IMR-90 (cell line): ENCODE measurements at regions not wholly inside any gene's neighbourhood (a gene's known extent, or its start where the extent isn't known, plus 50 kb on each side); places are given as distances from the start of the nearest gene placed in this dataset.

Experiments
- ATAC-seq: fragments of 200-7000 bp; cut with Tn5 transposase; 2 replicates; pipeline ENCODE4 v1.9.1; 2020; ENCODE audit warnings: low read depth, mild to moderate bottlenecking, moderate library complexity
- BruUV-seq: library from RNA; stranded (reverse); fragments of 400-500 nt; replicated peaks from 2 replicates; lab custom pipeline; 2021; lab: Mats Ljungman, UMichigan
- CTCF ChIA-PET: fragments of 300-600 bp; formaldehyde crosslinking; extraction: SDS; loops from one replicate; lab custom pipeline; 2021; ENCODE audit warnings: antibody characterized with exemption; lab: Yijun Ruan, JAX
- POLR2A ChIA-PET: fragments of 300-600 bp; sonication (Branson Sonifier 250); formaldehyde crosslinking; loops from one replicate; lab custom pipeline; 2022; ENCODE audit warnings: antibody characterized with exemption; ENCODE audit not compliant: unreplicated experiment; lab: Charles Lee
- DNase-seq: peaks from one replicate; pipeline ENCODE4 v3.0.0; 2013
- H2AFZ ChIP-seq: replicated peaks from 2 replicates; pipeline ENCODE3; 2013; ENCODE audit warnings: low read length, mild to moderate bottlenecking; ENCODE audit not compliant: poor library complexity
- H2AK5ac ChIP-seq: 2 replicates; pipeline ENCODE4 v1.6.1; 2013; ENCODE audit warnings: low read depth, low read length, inconsistent platforms
- H2AK9ac ChIP-seq: replicated peaks from 2 replicates; pipeline ENCODE3; 2013; ENCODE audit warnings: mild to moderate bottlenecking, low read depth, low read length, moderate library complexity; ENCODE audit not compliant: poor library complexity
- H2BK120ac ChIP-seq: 2 replicates; pipeline ENCODE4 v1.6.1; 2013; ENCODE audit warnings: low read depth, low read length, inconsistent platforms
- H2BK15ac ChIP-seq: 3 replicates; pipeline ENCODE4 v1.6.1; 2013; ENCODE audit warnings: low read depth, low read length, inconsistent platforms
- H2BK20ac ChIP-seq: 2 replicates; pipeline ENCODE4 v1.6.1; 2013; ENCODE audit warnings: low read depth, mild to moderate bottlenecking, inconsistent platforms, low read length, moderate library complexity
- H2BK5ac ChIP-seq: 2 replicates; pipeline ENCODE4 v1.6.1; 2013; ENCODE audit warnings: mild to moderate bottlenecking, low read depth, low read length, inconsistent platforms; ENCODE audit not compliant: poor library complexity, severe bottlenecking
- H3K14ac ChIP-seq: replicated peaks from 2 replicates; pipeline ENCODE4 v1.6.1; 2013; ENCODE audit warnings: low read depth, low read length, inconsistent platforms
- H3K18ac ChIP-seq: 2 replicates; pipeline ENCODE4 v1.6.1; 2013; ENCODE audit warnings: low read depth, low read length, control low read depth
- H3K23ac ChIP-seq: 2 replicates; pipeline ENCODE4 v1.6.1; 2013; ENCODE audit warnings: low read depth, low read length, inconsistent platforms
- H3K27ac ChIP-seq: 2 replicates; pipeline ENCODE4 v1.5.1; 2013; ENCODE audit warnings: mild to moderate bottlenecking, control low read depth, low read length; ENCODE audit not compliant: insufficient read depth
- H3K27me3 ChIP-seq: 2 replicates; pipeline ENCODE4 v1.6.1; 2013; ENCODE audit warnings: low read length; ENCODE audit not compliant: control insufficient read depth, insufficient read depth
- H3K36me3 ChIP-seq: 2 replicates; pipeline ENCODE4 v1.6.1; 2013; ENCODE audit warnings: low read length, mixed read lengths; ENCODE audit not compliant: control insufficient read depth, insufficient read depth
- H3K4ac ChIP-seq: 2 replicates; pipeline ENCODE4 v1.6.1; 2013; ENCODE audit warnings: low read depth, low read length, inconsistent platforms
- H3K4me1 ChIP-seq: 2 replicates; pipeline ENCODE4 v1.6.1; 2013; ENCODE audit warnings: low read length, mixed read lengths; ENCODE audit not compliant: control insufficient read depth, insufficient read depth
- H3K4me2 ChIP-seq: 2 replicates; pipeline ENCODE4 v1.6.1; 2013; ENCODE audit warnings: low read depth, mild to moderate bottlenecking, control low read depth, low read length, moderate library complexity
- H3K4me3 ChIP-seq: 2 replicates; pipeline ENCODE4 v1.5.1; 2013; ENCODE audit warnings: low read depth, mild to moderate bottlenecking, control low read depth, low read length, moderate library complexity; ENCODE audit not compliant: insufficient read depth
- H3K56ac ChIP-seq: 2 replicates; pipeline ENCODE4 v1.6.1; 2013; ENCODE audit warnings: low read length, inconsistent platforms; ENCODE audit not compliant: insufficient read depth; ENCODE audit errors: extremely low read depth
- H3K79me1 ChIP-seq, 2 experiments: 2 replicates each; pipeline ENCODE4 v1.6.1; 2013; ENCODE audit warnings: low read length in 2 of 2, inconsistent platforms in 1 of 2, low read depth in 1 of 2
- H3K9ac ChIP-seq: 2 replicates; pipeline ENCODE4 v1.6.1; 2013; ENCODE audit warnings: low read depth, low read length, control low read depth
- H3K9me1 ChIP-seq: 2 replicates; pipeline ENCODE4 v1.6.1; 2013; ENCODE audit warnings: low read length, inconsistent platforms; ENCODE audit not compliant: insufficient read depth
- H3K9me3 ChIP-seq: 2 replicates; pipeline ENCODE4 v1.6.1; 2013; ENCODE audit warnings: low read length; ENCODE audit not compliant: control insufficient read depth, insufficient read depth
- H4K20me1 ChIP-seq: 2 replicates; pipeline ENCODE4 v1.6.1; 2013; ENCODE audit warnings: low read length, inconsistent platforms; ENCODE audit not compliant: insufficient read depth
- H4K5ac ChIP-seq: 2 replicates; pipeline ENCODE4 v1.6.1; 2013; ENCODE audit warnings: mild to moderate bottlenecking, low read depth, low read length, control low read depth
- H4K8ac ChIP-seq, 2 experiments: 2 replicates each; pipeline ENCODE4 v1.6.1; 2013; ENCODE audit warnings: low read depth in 2 of 2, low read length in 2 of 2, control low read depth in 1 of 2, inconsistent platforms in 1 of 2
- H4K91ac ChIP-seq: 2 replicates; pipeline ENCODE4 v1.6.1; 2013; ENCODE audit warnings: low read depth, low read length, inconsistent platforms; ENCODE audit not compliant: insufficient read depth
- BHLHE40 ChIP-seq: fragments of 150-350 bp; IDR thresholded peaks from 2 replicates; pipeline ENCODE4 v1.6.1; 2016; ENCODE audit warnings: mild to moderate bottlenecking, low read depth, low read length
- CHD1 ChIP-seq: IDR thresholded peaks from 2 replicates; pipeline ENCODE4 v1.6.1; 2012; ENCODE audit warnings: low read depth, low read length, improper control_type of control experiment
- CTCF ChIP-seq: conservative IDR thresholded peaks from 2 replicates; pipeline ENCODE4 v1.5.1; 2012; ENCODE audit warnings: mild to moderate bottlenecking, low read depth, low read length, improper control_type of control experiment
- MAFK ChIP-seq: IDR thresholded peaks from 2 replicates; pipeline ENCODE4 v1.6.1; 2012; ENCODE audit warnings: low read depth, low read length, improper control_type of control experiment
- MAZ ChIP-seq: IDR thresholded peaks from 2 replicates; pipeline ENCODE4 v1.6.1; 2012; ENCODE audit warnings: low read depth, mild to moderate bottlenecking, low read length, improper control_type of control experiment, moderate library complexity, borderline replicate concordance
- NFE2L2 ChIP-seq: fragments of 150-350 bp; IDR thresholded peaks from 2 replicates; pipeline ENCODE4 v1.6.1; 2016; ENCODE audit warnings: low read depth, mild to moderate bottlenecking, low read length
- POLR2A ChIP-seq: IDR thresholded peaks from 2 replicates; pipeline ENCODE4 v1.6.1; 2012; ENCODE audit warnings: mild to moderate bottlenecking, low read depth, low read length
- RAD21 ChIP-seq: IDR thresholded peaks from 2 replicates; pipeline ENCODE4 v1.6.1; 2012; ENCODE audit warnings: low read length, improper control_type of control experiment
- RCOR1 ChIP-seq: IDR thresholded peaks from 2 replicates; pipeline ENCODE4 v1.6.1; 2012; ENCODE audit warnings: mild to moderate bottlenecking, low read length, improper control_type of control experiment; ENCODE audit not compliant: insufficient replicate concordance
- USF2 ChIP-seq: fragments of 150-350 bp; IDR thresholded peaks from 2 replicates; pipeline ENCODE4 v1.6.1; 2017; ENCODE audit warnings: mild to moderate bottlenecking, antibody characterized with exemption, low read length, low read depth
- WGBS, 2 experiments: methylation state at CpG; one replicate each; pipeline versions ENCODE4 v1.1.5 to v1.1.7; 2013; ENCODE audit warnings: missing lambda C conversion rate in 2 of 2; ENCODE audit not compliant: insufficient read length in 1 of 2; ENCODE audit errors: extremely low coverage in 2 of 2; 5-methylcytosine and 5-hydroxymethylcytosine counted together
- dilution Hi-C: fragments of 300-500 bp; cut with HindIII; formaldehyde crosslinking; loops from one replicate; pipeline ENCODE4 v1.14.3; 2018; ENCODE audit warnings: low sequenced_read_pairs; ENCODE audit not compliant: unreplicated experiment
- in situ Hi-C: fragments of 300-500 bp; cut with MboI; formaldehyde crosslinking; loops from 3 replicates; pipeline ENCODE4 v1.14.3; 2019; ENCODE audit warnings: low sequenced_read_pairs, inconsistent platforms, mixed read lengths
- intact Hi-C: fragments of 100-400 bp; cut with micrococcal nuclease; formaldehyde crosslinking; loops from 2 replicates; pipeline ENCODE4 v1.10.0; 2022

- H2BK15ac ChIP-seq, result no peak overlapping the region
- no TSS peak for BruUV-seq
- no peak overlapping the region for H3K23ac ChIP-seq
- no peak overlapping the region for H3K18ac ChIP-seq
- no peak overlapping the region for H2AFZ ChIP-seq
- H4K8ac ChIP-seq, result no peak overlapping the region
- H2BK20ac ChIP-seq, result no peak overlapping the region
- no CpG with 5 or more reads among the region's 2 CpGs for WGBS, 2 experiments
- no peaks in the 10 kb centered on the region for H3K36me3 ChIP-seq
- H3K27ac ChIP-seq, result no peak overlapping the region
- H2AK9ac ChIP-seq, result no peak overlapping the region
- H4K5ac ChIP-seq, result no peak overlapping the region
- H3K9me3 ChIP-seq, result peaks cover 8% of the 10 kb centered on the region
- no peak overlapping the region for H3K56ac ChIP-seq
- H3K4me1 ChIP-seq, result peaks cover 4% of the 10 kb centered on the region; the same call in 1 of the 2 replicates
- dilution Hi-C loops (no loop called here), in situ Hi-C loops (no loop called here), intact Hi-C loops (no loop called here)
- no peak overlapping the region for H3K4ac ChIP-seq
- no peak overlapping the region for H3K9ac ChIP-seq
- ATAC-seq, result no peak
- TF ChIP-seq MAFK, result no peak
- no peak for TF ChIP-seq POLR2A
- no peak for TF ChIP-seq USF2
- TF ChIP-seq NFE2L2, result no peak
- no peak for TF ChIP-seq CTCF
- no peak for TF ChIP-seq BHLHE40
- no peak for TF ChIP-seq RAD21
- no peak for TF ChIP-seq MAZ
- TF ChIP-seq RCOR1, result no peak
- TF ChIP-seq CHD1, result no peak
- no peak overlapping the region for H3K4me2 ChIP-seq
- no peak overlapping the region for H3K4me3 ChIP-seq
- POLR2A ChIA-PET, result no interaction called here
- no peaks in the 10 kb centered on the region for H4K20me1 ChIP-seq
- no peak overlapping the region for H4K91ac ChIP-seq
- H3K9me1 ChIP-seq, result no peaks in the 10 kb centered on the region
- DNase-seq, result no peak
- H2BK120ac ChIP-seq, result no peak overlapping the region
- H3K79me1 ChIP-seq, result no peaks in the 10 kb centered on the region
- H3K27me3 ChIP-seq, result peaks cover 10% of the 10 kb centered on the region
- no peak overlapping the region for H3K14ac ChIP-seq
- CTCF ChIA-PET, result no interaction called here
- no peak overlapping the region for H2AK5ac ChIP-seq
- no peak overlapping the region for H2BK5ac ChIP-seq
Measured at GRCh38 chr14:51805541-51805940, 54.9 kb upstream of the GNG2 start.
